ENCODE measurements at regions not wholly inside any gene's neighbourhood (a gene's known extent, or its start where the extent isn't known, plus 50 kb on each side); places are given as distances from the start of the nearest gene placed in this dataset.

- intact Hi-C loops (cut with DNase I, micrococcal nuclease): no loop called here
- DNase-seq (no peak), ATAC-seq (no peak)
Measured at GRCh38 chr3:127371334-127371733, 83.5 kb upstream of the PRR20G start.

- intact Hi-C loops (cut with DNase I, micrococcal nuclease): no loop called here
- DNase-seq (no peak), ATAC-seq (no peak)
Measured at GRCh38 chr3:127370906-127371305, 83.1 kb upstream of the PRR20G start.

- DNase-seq: no peak
- intact Hi-C loops (cut with DNase I, micrococcal nuclease): no loop called here
- ATAC-seq: no peak
Measured at GRCh38 chr3:127369356-127369935, 81.6 kb upstream of the PRR20G start.

GRCh38 chr3:127368186-127369032 is 80.6 kb upstream of the PRR20G start:
- no peak for ATAC-seq

GRCh38 chr3:127367593-127367992 is 79.7 kb upstream of the PRR20G start:
- intact Hi-C loops (cut with DNase I, micrococcal nuclease): no loop called here
- DNase-seq (no peak), ATAC-seq (no peak)

More at GRCh38 chr3:127368186-127369032, 80.6 kb upstream of the PRR20G start:
- DNase-seq: no peak
- intact Hi-C loops (cut with DNase I, micrococcal nuclease): no loop called here

GRCh38 chr3:127366383-127366782 is 78.5 kb upstream of the PRR20G start:
- DNase-seq (no peak), ATAC-seq (no peak)
- intact Hi-C loops (cut with DNase I, micrococcal nuclease): no loop called here

- intact Hi-C loops (cut with DNase I, micrococcal nuclease): no loop called here
- peak in 1 of 2 donors; percentile 50 for DNase-seq
- ATAC-seq: peak; percentile 95
Measured at GRCh38 chr3:127365163-127365798, 77.4 kb upstream of the PRR20G start.

GRCh38 chr3:127363891-127364290 is 76.0 kb upstream of the PRR20G start:
- ATAC-seq: no peak
- DNase-seq: no peak
- intact Hi-C loops (cut with DNase I, micrococcal nuclease): no loop called here

GRCh38 chr3:127363171-127363570 is 75.3 kb upstream of the PRR20G start:
- ATAC-seq (no peak), DNase-seq (no peak)
- intact Hi-C loops (cut with DNase I, micrococcal nuclease): no loop called here

GRCh38 chr3:127360647-127361046 is 72.8 kb upstream of the PRR20G start:
- intact Hi-C loops (cut with DNase I, micrococcal nuclease): no loop called here
- no peak for ATAC-seq
- DNase-seq: no peak

- ATAC-seq (no peak), DNase-seq (no peak)
- intact Hi-C loops (cut with DNase I, micrococcal nuclease): no loop called here
Measured at GRCh38 chr3:127358641-127359040, 70.8 kb upstream of the PRR20G start.

GRCh38 chr3:127356381-127356780 is 68.5 kb upstream of the PRR20G start:
- no peak for DNase-seq
- no peak for ATAC-seq
- intact Hi-C loops (cut with DNase I, micrococcal nuclease): no loop called here

GRCh38 chr3:127354761-127355160 is 66.9 kb upstream of the PRR20G start:
- ATAC-seq (no peak), DNase-seq (no peak)
- intact Hi-C loops (cut with DNase I, micrococcal nuclease): no loop called here

- no peak for ATAC-seq
Measured at GRCh38 chr3:127352612-127353011, 64.8 kb upstream of the PRR20G start.

GRCh38 chr3:127351775-127352350 is 64.0 kb upstream of the PRR20G start:
- intact Hi-C loops (cut with DNase I, micrococcal nuclease): no loop called here
- no peak for ATAC-seq

More at GRCh38 chr3:127352612-127353011, 64.8 kb upstream of the PRR20G start:
- intact Hi-C loops (cut with DNase I, micrococcal nuclease): no loop called here
- no peak for DNase-seq

GRCh38 chr3:127351321-127351720 is 63.5 kb upstream of the PRR20G start:
- intact Hi-C loops (cut with DNase I, micrococcal nuclease): no loop called here
- no peak for ATAC-seq
- no peak for DNase-seq

More at GRCh38 chr3:127351775-127352350, 64.0 kb upstream of the PRR20G start:
- no peak for DNase-seq

GRCh38 chr3:127350172-127351050 is 62.6 kb upstream of the PRR20G start:
- intact Hi-C loops (cut with DNase I, micrococcal nuclease): no loop called here
- ATAC-seq: no peak
- no peak for DNase-seq

GRCh38 chr3:127349501-127350171 is 61.8 kb upstream of the PRR20G start:
- DNase-seq (no peak), ATAC-seq (no peak)
- intact Hi-C loops (cut with DNase I, micrococcal nuclease): no loop called here

All from left colon (tissue), 2 donors.